GM21576 (cell line): ENCODE measurements at regions not wholly inside any gene's neighbourhood (a gene's known extent, or its start where the extent isn't known, plus 50 kb on each side); places are given as distances from the start of the nearest gene placed in this dataset.
"Not testable (repeated sequence)": the region's sequence is repeated elsewhere in the genome, so short reads cannot be mapped to it uniquely, and the experiment has no call there.

Experiments
- ATAC-seq: cut with Tn5 transposase; IDR thresholded peaks from one replicate; pipeline ENCODE4 v1.9.1; 2021; ENCODE audit warnings: mild to moderate bottlenecking, moderate library complexity; ENCODE audit not compliant: unreplicated experiment

- no peak for ATAC-seq
Measured at GRCh38 chr12:86727160-86727559, 471.0 kb upstream of the MGAT4C start.

GRCh38 chr12:86724716-86725115, 468.5 kb upstream of the MGAT4C start:
- no peak for ATAC-seq

- ATAC-seq = no peak
Measured at GRCh38 chr12:86723326-86723725, 467.1 kb upstream of the MGAT4C start.

GRCh38 chr12:86721713-86722397, 465.7 kb upstream of the MGAT4C start:
- ATAC-seq = no peak

GRCh38 chr12:86719381-86719780, 463.2 kb upstream of the MGAT4C start:
- no peak for ATAC-seq

GRCh38 chr12:86713121-86713520, 456.9 kb upstream of the MGAT4C start:
- no peak for ATAC-seq

- ATAC-seq = no peak
Measured at GRCh38 chr12:86712425-86712843, 456.2 kb upstream of the MGAT4C start.

- no peak for ATAC-seq
Measured at GRCh38 chr12:86711731-86712130, 455.5 kb upstream of the MGAT4C start.

- no peak for ATAC-seq
Measured at GRCh38 chr12:86710109-86710508, 453.9 kb upstream of the MGAT4C start.

GRCh38 chr12:86709017-86709416, 452.8 kb upstream of the MGAT4C start:
- not testable (repeated sequence) for ATAC-seq

GRCh38 chr12:86698641-86698980, 442.4 kb upstream of the MGAT4C start:
- no peak for ATAC-seq

- ATAC-seq = no peak
Measured at GRCh38 chr12:86697916-86698640, 441.9 kb upstream of the MGAT4C start.

GRCh38 chr12:86683568-86684304, 427.5 kb upstream of the MGAT4C start:
- ATAC-seq = no peak

- no peak for ATAC-seq
Measured at GRCh38 chr12:86681060-86681459, 424.9 kb upstream of the MGAT4C start.

GRCh38 chr12:86675197-86675596, 419.0 kb upstream of the MGAT4C start:
- ATAC-seq = no peak

- no peak for ATAC-seq
Measured at GRCh38 chr12:86670986-86671385, 414.8 kb upstream of the MGAT4C start.

- ATAC-seq = no peak
Measured at GRCh38 chr12:86669010-86669409, 412.8 kb upstream of the MGAT4C start.

GRCh38 chr12:86666316-86666715, 410.1 kb upstream of the MGAT4C start:
- no peak for ATAC-seq

- ATAC-seq = no peak
Measured at GRCh38 chr12:86663716-86664115, 407.5 kb upstream of the MGAT4C start.

GRCh38 chr12:86663173-86663572, 407.0 kb upstream of the MGAT4C start:
- no peak for ATAC-seq

- no peak for ATAC-seq
Measured at GRCh38 chr12:86662464-86662863, 406.3 kb upstream of the MGAT4C start.
